Urinary bladder (tissue), 3 donors: ENCODE measurements at regions not wholly inside any gene's neighbourhood (a gene's known extent, or its start where the extent isn't known, plus 50 kb on each side); places are given as distances from the start of the nearest gene placed in this dataset.
"Not testable (repeated sequence)": the region's sequence is repeated elsewhere in the genome, so short reads cannot be mapped to it uniquely, and the experiment has no call there.

Source experiments
- DNase-seq: peaks from one replicate; pipeline ENCODE4 v3.0.0-alpha.2; 2015; ENCODE audit errors: extremely low spot score
- H3K27ac ChIP-seq: one replicate; pipeline ENCODE4 v1.5.1; 2013; ENCODE audit warnings: low read depth, mild to moderate bottlenecking, moderate library complexity
- H3K36me3 ChIP-seq: one replicate; pipeline ENCODE4 v1.6.1; 2013; ENCODE audit warnings: mild to moderate bottlenecking, moderate library complexity; ENCODE audit not compliant: insufficient read depth
- H3K4me1 ChIP-seq: one replicate; pipeline ENCODE4 v1.6.1; 2013; ENCODE audit warnings: mild to moderate bottlenecking, moderate library complexity; ENCODE audit not compliant: insufficient read depth
- H3K4me3 ChIP-seq: one replicate; pipeline ENCODE4 v1.5.1; 2013; ENCODE audit warnings: low read depth, low read length
- WGBS: extraction: QIAGEN DNeasy Blood & Tissue Kit; methylation state at CpG from one replicate; pipeline ENCODE4 v1.1.7; 2013; 5-methylcytosine and 5-hydroxymethylcytosine counted together
- donor health status: healthy with polysubstance abuse.
- donor health status: healthy.

DNA sequence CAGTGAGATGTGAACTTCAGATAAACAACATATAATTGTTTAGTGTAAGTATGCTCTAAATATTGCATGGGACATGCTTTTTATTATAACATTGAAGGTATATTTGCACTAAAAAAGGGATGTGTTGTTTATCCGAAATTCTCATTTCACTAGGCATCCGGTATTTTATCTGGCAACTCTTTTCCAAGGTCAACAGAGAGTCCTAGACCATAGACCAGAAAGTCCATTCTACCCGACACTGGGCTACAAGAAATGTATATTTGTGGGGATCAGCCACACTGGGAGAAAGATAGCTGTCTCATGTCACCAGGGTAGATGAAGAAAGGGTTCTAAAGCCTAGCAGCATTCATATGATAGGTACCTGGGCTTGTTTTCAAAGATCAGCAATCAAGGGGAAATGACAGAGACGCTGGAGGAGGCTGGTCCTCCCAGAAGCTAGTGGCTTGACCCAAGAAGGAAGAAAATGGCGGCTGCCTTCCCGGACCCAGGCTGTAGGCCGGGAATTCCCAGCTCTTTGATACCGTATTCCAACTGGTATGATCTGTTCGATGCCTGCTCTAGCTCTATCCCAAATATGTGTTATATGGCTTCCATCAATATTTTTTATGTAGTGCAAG, 161.1 kb upstream of the IRF2BP2 start:
- H3K4me3 ChIP-seq, result no peak overlapping the region
- no peaks in the 10 kb centered on the region for H3K4me1 ChIP-seq
- 97% methylated on average over 9 of the region's 9 CpGs for WGBS
- no peak overlapping the region for H3K27ac ChIP-seq
- no peak for DNase-seq
- H3K36me3 ChIP-seq, result no peaks in the 10 kb centered on the region

DNA sequence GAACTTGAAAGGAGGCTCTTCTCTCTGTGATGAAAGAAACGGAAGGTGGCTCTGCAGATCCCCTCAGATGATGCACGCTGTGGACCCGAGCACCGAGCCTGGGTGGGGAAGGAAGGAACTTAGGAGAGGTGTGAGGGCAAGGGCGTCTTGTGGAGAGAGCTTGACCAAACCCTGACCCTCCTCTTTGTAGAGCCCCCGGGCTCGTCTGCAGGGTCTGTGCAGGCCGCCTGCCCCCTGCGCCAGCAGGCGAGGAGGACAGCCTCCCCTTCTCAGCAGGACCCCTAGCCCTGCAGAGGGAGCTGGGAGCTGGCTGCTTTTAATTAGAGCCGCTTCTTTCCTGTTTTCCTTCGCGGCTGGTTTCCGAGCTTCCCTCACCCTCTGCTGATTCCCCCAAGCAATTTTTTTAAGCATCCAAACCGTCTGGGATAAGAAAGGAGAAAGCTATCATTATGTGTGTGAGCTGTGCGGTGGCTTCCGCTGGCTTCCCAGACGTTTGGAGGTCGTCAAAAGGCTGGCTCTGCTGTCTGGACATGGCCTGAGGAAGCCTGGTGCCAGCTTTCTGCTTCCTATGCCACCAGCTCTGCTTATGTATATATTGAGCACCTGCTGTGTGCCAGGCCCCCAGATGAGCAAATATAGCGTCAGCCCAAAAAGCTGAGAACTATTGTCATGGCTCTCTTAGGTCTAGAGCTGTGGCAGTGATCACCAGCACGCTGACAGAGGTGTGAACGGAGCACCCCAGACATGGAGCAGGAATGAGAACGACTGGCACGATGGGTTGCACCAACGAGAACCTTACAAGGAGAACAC, 160.2 kb upstream of the IRF2BP2 start:
- DNase-seq, result no peak
- H3K36me3 ChIP-seq, result no peaks in the 10 kb centered on the region

DNA sequence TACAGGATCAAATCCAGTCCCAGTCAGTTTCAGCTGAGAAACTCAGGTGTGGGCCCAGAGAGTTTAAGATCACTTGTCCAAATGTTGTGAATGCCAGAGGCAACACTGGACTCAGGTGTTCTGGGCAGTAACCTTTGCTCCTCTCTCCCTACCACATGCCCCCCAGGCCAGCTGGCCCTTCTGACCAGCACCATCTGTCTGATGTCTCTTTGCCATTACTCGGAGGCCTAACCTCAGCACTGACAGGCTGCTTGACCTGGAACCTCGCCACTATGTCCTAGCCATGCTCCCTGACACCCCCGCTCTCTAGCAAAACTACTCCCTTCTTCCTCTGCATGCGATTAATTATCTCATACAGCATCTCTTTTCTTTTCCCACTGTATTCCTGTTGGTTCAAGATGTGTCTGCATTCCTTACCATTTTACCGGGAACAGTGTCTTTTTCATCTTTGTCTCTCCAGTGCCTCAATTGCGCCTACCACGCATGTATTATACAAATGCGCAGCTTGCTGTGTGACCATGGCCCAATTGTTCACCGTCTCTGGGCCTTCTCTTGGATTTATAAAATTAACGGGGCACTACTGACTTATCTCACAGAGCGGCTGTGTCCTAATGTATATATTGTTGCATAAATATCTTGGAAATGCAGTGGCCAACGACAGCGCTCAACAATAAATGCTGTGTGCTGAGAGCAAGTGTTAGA, 159.5 kb upstream of the IRF2BP2 start:
- no peak for DNase-seq
- Histone ChIP-seq H3K27ac (no peak overlapping the region), H3K4me3 (no peak overlapping the region), H3K4me1 (no peaks in the 10 kb centered on the region), H3K36me3 (no peaks in the 10 kb centered on the region)
- WGBS, result 88% methylated on average over 13 of the region's 13 CpGs

More for the DNA sequence above, 160.2 kb upstream of the IRF2BP2 start:
- no peaks in the 10 kb centered on the region for H3K4me1 ChIP-seq
- 79% methylated on average over 25 of the region's 25 CpGs for WGBS
- H3K4me3 ChIP-seq, result no peak overlapping the region
- H3K27ac ChIP-seq, result no peak overlapping the region

DNA sequence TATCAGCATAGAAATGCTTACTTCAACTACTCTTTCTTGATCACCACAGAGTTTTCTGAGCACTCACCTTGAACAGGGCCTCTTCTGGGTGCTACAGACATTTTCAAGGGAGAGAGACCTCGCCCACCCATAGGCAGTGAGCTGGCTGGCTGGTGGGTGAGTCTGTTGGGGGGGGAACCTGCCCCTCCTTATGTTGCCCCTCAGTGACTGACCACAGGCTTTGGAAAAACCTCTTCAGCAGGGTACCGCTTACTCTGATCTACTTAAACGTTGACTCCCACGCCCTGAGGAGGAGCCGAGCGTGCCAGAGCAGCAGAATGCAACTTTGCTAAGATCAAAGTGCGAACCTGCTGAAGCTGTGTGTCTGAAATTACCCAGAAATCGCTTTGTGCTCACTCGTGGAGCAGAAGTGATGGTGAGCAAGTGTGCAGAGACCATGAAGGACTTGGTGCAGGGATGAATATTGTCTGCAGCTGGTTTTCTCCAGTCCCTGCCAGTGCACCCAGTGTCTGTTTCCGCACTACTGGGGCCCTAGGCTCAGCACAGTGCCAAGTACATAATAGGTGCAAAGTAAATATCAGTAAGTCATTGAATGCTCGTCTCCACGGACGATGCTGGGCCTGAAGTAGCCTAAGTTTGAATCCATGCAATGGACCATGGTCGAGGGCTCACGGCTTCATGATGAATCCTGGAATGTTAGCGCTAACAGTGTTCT, 158.7 kb upstream of the IRF2BP2 start:
- H3K36me3 ChIP-seq, result no peaks in the 10 kb centered on the region
- H3K4me1 ChIP-seq, result no peaks in the 10 kb centered on the region
- DNase-seq, result no peak
- WGBS, result 94% methylated on average over 16 of the region's 16 CpGs
- H3K4me3 ChIP-seq, result no peak overlapping the region
- no peak overlapping the region for H3K27ac ChIP-seq

DNA sequence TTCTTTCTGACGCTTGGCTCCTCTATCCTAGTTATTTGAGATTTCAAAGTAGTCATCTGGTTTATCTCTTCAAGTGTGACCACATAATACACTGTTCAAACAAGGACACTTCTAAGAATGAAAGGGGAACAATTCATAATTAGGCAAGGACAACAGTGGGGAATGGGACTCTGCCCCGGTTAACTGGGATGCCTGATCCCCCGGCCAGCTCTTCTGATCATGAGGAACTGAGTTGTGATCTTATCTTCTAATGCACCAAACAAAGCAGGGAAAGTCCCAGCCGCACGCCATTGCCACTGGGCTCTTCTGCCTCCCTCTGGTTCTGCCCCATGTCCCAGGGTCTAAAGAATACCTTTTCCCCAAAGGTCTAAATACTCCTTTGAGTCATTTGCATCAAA, 158.2 kb upstream of the IRF2BP2 start:
- no peaks in the 10 kb centered on the region for H3K36me3 ChIP-seq
- no peak overlapping the region for H3K4me3 ChIP-seq
- no peak for DNase-seq
- WGBS, result 85% methylated on average over 5 of the region's 5 CpGs
- H3K4me1 ChIP-seq, result no peaks in the 10 kb centered on the region
- no peak overlapping the region for H3K27ac ChIP-seq

DNA sequence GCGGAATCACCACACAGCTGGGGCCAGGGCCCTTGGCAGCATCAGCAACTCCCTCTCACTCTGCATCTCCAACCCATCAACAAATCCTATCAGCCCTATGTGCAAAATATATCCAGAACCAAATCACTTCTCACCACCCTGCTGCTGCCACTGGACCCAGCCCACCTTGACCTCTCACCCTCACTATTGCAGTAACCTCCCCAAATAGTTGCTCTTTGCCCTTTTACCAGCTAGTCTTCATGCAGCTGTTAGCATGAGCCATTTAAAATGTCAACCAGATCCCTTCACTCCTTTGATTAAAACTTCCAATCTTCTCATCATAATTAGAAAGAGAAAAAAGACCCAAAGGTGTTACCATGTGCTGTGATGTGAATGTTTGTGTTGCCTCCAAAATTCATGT, 155.7 kb upstream of the IRF2BP2 start:
- H3K27ac ChIP-seq, result no peak overlapping the region
- 96% methylated on average over 1 of the region's 1 CpG for WGBS
- H3K36me3 ChIP-seq, result no peaks in the 10 kb centered on the region
- H3K4me1 ChIP-seq, result no peaks in the 10 kb centered on the region
- no peak for DNase-seq
- H3K4me3 ChIP-seq, result no peak overlapping the region

DNA sequence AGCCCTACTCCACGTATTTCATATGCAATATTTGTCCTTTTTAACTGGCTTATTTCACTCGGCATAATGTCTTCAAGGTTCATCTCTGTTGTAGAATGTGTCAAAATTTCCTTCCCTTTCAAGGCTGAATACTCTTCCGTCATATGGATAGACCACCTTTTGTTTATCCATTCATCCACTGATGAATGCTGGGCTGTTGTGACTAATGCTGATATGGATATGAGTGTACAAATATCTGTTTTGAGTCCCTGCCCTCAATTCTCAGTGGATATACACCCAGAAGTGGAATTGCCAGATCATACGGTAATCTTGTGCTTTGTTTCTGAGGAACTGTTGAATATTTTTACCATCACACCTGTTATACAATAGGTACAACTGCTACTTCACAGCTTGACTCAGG, 155.2 kb upstream of the IRF2BP2 start:
- 96% methylated on average over 4 of the region's 4 CpGs for WGBS
- Histone ChIP-seq H3K4me3 (no peak overlapping the region), H3K27ac (no peak overlapping the region), H3K4me1 (no peaks in the 10 kb centered on the region), H3K36me3 (no peaks in the 10 kb centered on the region)
- no peak for DNase-seq

DNA sequence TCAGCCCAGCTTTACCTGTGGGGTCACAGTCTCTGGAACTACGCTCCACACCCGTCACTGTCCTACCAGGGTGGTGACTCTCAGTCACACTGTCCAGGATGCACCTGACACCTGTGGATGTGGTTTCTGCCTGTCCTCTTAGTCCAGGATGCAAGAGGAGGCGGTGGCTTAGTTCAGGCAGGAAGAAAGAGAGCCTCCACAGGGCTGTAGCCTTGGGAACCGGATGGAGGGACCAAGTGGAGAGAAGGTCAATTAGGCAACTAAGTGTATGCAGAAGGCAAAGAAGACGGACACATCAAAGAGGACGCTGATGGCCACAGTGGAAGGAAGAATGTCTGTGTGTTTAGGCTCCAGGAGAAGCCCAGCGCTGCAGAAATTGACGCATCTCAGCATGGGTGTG, 153.9 kb upstream of the IRF2BP2 start:
- Histone ChIP-seq H3K27ac (no peak overlapping the region), H3K36me3 (no peaks in the 10 kb centered on the region), H3K4me1 (no peaks in the 10 kb centered on the region), H3K4me3 (no peak overlapping the region)
- no peak for DNase-seq
- 92% methylated on average over 8 of the region's 8 CpGs for WGBS

DNA sequence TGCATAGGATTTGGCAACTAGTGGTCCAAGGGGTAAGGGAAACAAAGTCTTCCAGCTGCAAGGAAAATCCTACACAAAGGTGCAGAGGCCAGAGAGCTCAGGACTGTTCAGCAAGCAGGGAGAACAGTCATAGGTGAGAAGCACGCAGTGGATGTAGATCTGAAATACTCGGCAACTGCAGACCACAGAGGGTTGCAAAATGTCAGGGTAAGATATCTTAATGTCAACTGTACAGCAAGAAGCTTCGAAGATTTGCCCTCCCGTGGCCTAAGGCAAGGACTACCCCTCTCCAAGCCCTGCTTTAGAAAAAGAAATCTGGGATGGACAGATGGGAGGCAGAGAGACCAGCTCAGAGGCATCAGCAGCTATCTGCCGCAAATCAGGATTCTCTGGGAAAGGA, 153.4 kb upstream of the IRF2BP2 start:
- 88% methylated on average over 5 of the region's 5 CpGs for WGBS
- Histone ChIP-seq H3K4me3 (no peak overlapping the region), H3K36me3 (no peaks in the 10 kb centered on the region), H3K27ac (no peak overlapping the region), H3K4me1 (no peaks in the 10 kb centered on the region)
- DNase-seq, result no peak

DNA sequence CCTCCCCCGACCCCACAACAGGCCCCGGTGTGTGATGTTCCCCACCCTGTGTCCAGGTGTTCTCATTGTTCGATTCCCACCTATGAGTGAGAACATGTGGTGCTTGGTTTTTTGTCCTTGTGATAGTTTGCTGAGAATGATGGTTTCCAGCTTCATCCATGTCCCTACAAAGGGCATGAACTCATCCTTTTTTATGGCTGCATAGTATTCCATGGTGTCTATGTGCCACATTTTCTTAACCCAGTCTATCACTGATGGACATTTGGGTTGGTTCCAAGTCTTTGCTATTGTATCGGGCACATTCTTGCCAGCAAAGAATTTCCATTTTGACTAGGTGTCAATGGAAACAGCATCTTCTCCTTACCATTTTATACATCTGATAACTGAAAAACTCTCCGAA, 152.1 kb upstream of the IRF2BP2 start:
- not testable (repeated sequence) for H3K4me1 ChIP-seq, H3K36me3 ChIP-seq, H3K4me3 ChIP-seq, DNase-seq, H3K27ac ChIP-seq
- WGBS, result 78% methylated on average over 5 of the region's 5 CpGs

DNA sequence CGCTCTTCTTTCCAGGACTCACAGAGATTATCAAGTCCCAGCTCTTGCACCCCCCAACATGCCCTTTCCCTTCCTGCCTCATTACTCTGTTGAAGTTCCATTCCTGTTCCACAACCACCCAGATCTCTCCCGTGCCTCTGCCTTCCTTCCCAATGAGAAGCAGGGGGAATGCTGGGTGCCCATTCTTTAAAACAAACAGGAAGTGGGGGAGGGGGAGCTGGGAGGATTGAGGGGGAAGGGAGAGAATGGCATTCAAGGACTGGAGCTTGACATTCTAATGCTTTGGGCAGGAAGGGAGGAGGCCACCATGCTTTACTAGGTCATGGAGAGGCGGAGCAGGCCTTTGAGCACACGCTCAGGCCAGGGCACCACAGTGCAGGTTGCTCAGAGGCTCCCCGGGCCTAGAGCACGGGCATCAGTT, 150.3 kb upstream of the IRF2BP2 start:
- Histone ChIP-seq H3K27ac (no peak overlapping the region), H3K4me1 (no peaks in the 10 kb centered on the region), H3K36me3 (no peaks in the 10 kb centered on the region), H3K4me3 (no peak overlapping the region)
- DNase-seq, result no peak
- 75% methylated on average over 6 of the region's 6 CpGs for WGBS

DNA sequence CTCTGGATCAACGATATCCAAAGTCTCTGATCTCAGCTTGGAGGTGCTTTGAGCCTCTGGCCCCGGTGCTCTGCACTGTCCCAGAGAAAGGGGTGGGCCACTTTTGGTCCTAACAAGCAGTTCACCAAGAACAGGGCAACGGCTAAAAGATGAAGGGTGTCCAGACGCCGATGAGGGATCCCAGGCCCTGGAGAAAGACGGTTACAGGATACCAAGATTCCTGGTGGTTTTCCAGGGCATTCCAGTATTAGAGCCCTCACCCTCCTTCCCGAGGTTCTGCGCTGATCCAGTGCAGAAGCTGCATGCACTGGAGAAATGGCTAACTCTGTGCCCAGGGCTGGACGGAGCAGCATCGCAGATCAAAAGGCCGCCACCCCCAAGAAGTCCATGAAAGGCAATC, 149.9 kb upstream of the IRF2BP2 start:
- Histone ChIP-seq H3K36me3 (no peaks in the 10 kb centered on the region), H3K4me3 (no peak overlapping the region), H3K4me1 (no peaks in the 10 kb centered on the region), H3K27ac (no peak overlapping the region)
- WGBS, result 74% methylated on average over 11 of the region's 11 CpGs
- no peak for DNase-seq

DNA sequence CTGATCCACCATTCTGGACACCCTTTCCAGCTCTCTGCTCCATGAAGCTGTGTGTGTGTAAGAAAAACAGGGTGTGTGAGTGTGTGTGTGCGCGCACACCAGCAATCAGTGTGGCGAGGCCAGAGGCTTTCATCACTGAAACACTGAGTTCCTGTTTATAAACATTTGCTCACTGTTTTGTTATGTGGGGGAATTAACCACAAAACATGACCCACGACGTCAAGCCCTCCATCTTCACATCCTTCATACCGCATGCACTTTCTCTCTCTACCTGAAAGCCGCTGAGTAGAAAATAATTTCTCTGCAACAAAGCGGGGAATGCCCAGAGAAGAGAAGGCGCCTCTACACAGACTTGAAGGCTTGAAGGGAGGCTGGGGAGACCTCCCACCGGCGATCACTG, 148.9 kb upstream of the IRF2BP2 start:
- H3K4me1 ChIP-seq, result no peaks in the 10 kb centered on the region
- no peak overlapping the region for H3K4me3 ChIP-seq
- no peak for DNase-seq
- no peak overlapping the region for H3K27ac ChIP-seq
- 79% methylated on average over 11 of the region's 11 CpGs for WGBS
- no peaks in the 10 kb centered on the region for H3K36me3 ChIP-seq
